ENCODE measurements at regions not wholly inside any gene's neighbourhood (a gene's known extent, or its start where the extent isn't known, plus 50 kb on each side); places are given as distances from the start of the nearest gene placed in this dataset.

DNA sequence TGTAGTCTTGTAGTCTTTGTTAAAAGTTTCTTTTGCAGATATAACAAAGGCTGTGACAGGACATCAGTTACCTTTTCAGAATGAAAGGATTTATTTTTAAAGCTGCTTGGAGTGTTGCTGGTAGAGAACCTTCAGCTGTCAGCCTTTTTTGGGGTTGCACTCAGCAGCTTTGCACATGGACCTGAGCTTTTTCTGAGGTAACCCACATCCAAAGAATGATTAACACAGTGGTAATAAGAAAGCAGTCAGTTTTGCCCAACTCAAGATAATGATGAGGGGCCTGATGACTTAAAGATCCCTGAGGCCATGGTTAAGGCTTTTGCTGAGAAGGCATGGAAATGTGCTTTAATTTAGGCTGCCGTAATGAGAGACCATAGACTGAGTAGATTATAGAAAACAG, 1042.7 kb downstream of the PLOD2 start:
- no peak overlapping the region for H3K27ac ChIP-seq (ENCODE audit: low read length)
- TF ChIP-seq CTCF (IDR thresholded peaks at IDR 0.05; ENCODE audit: poor library complexity, severe bottlenecking) (no peak), POLR2AphosphoS5 (IDR thresholded peaks at IDR 0.05) (no peak), RAD21 (conservative IDR thresholded peaks at IDR 0.05) (no peak), SMC3 (conservative IDR thresholded peaks at IDR 0.05; ENCODE audit: poor library complexity) (no peak)
- TF ChIP-seq, protein P1, sequence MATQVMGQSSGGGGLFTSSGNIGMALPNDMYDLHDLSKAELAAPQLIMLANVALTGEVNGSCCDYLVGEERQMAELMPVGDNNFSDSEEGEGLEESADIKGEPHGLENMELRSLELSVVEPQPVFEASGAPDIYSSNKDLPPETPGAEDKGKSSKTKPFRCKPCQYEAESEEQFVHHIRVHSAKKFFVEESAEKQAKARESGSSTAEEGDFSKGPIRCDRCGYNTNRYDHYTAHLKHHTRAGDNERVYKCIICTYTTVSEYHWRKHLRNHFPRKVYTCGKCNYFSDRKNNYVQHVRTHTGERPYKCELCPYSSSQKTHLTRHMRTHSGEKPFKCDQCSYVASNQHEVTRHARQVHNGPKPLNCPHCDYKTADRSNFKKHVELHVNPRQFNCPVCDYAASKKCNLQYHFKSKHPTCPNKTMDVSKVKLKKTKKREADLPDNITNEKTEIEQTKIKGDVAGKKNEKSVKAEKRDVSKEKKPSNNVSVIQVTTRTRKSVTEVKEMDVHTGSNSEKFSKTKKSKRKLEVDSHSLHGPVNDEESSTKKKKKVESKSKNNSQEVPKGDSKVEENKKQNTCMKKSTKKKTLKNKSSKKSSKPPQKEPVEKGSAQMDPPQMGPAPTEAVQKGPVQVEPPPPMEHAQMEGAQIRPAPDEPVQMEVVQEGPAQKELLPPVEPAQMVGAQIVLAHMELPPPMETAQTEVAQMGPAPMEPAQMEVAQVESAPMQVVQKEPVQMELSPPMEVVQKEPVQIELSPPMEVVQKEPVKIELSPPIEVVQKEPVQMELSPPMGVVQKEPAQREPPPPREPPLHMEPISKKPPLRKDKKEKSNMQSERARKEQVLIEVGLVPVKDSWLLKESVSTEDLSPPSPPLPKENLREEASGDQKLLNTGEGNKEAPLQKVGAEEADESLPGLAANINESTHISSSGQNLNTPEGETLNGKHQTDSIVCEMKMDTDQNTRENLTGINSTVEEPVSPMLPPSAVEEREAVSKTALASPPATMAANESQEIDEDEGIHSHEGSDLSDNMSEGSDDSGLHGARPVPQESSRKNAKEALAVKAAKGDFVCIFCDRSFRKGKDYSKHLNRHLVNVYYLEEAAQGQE (IDR thresholded peaks at IDR 0.05; ENCODE audit: borderline replicate concordance): no peak
- no peaks in the 10 kb centered on the region for H4K20me1 ChIP-seq (ENCODE audit: insufficient read depth)

DNA sequence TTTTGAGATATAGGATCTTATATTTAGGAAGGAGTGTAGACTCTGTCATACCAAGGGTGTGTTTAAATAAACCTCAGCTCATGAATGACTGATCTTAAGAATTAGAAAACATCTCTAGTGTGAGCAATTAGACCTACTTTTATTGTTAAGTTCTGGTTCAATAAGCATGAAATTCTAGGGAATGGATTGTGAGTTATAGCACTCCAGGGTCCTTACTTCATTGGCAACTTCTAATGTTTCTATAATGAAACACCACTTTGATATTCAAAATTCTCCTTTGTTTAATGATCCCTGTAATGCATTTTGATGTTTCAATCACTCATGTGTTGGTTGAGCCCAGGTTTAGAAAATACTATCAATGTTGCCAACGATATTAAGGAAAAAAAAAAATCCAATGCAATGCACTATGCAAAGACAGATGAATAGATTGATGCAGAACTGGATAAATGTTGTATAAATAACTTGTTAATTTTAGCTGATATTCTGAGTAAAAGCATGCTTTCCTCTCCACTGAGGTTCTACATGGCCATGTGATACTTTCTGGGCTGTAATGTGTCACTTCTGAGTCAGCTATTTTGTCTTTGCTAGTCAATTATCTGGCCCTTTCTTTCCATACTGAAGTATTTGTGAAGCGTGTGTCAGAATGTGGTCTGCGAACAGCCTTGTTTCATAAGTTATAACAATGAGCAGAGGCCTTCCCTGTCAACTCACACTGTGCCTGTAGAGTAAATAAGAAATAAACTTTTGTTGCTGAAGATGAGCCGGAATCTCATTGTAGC, 1035.9 kb downstream of the PLOD2 start:
- Histone ChIP-seq H3K36me3 (ENCODE audit: insufficient read depth, low read length) (no peaks in the 10 kb centered on the region), H3K9me2 (ENCODE audit: insufficient read depth, low read length) (no peaks in the 10 kb centered on the region), H3K4me3 (ENCODE audit: low read length) (no peak overlapping the region), H3K27me3 (ENCODE audit: insufficient read depth, low read depth, low read length) (no peaks in the 10 kb centered on the region), H3K9me3 (ENCODE audit: low read length) (no peaks in the 10 kb centered on the region), H4K20me1 (ENCODE audit: insufficient read depth) (no peaks in the 10 kb centered on the region), H3K79me2 (replicated peaks; ENCODE audit: insufficient read depth, low read length) (no peaks in the 10 kb centered on the region), H2AFZ (ENCODE audit: low read depth, low read length) (no peak overlapping the region), H3K4me2 (ENCODE audit: low read length) (no peak overlapping the region), H3F3A (ENCODE audit: insufficient read depth, low read length, poor library complexity, severe bottlenecking) (no peaks in the 10 kb centered on the region), H3K27ac (ENCODE audit: low read length) (no peak overlapping the region), H3K9ac (ENCODE audit: low read length) (no peak overlapping the region)
- TF ChIP-seq CTCF (IDR thresholded peaks at IDR 0.05; ENCODE audit: poor library complexity, severe bottlenecking): no peak
- TF ChIP-seq MXI1 (conservative IDR thresholded peaks at IDR 0.05; ENCODE audit: poor library complexity, severe bottlenecking): no peak
- TF ChIP-seq SMC3 (conservative IDR thresholded peaks at IDR 0.05; ENCODE audit: poor library complexity): no peak
- no peak for TF ChIP-seq POLR2AphosphoS5 (IDR thresholded peaks at IDR 0.05)
- TF ChIP-seq EP300 (conservative IDR thresholded peaks at IDR 0.05; ENCODE audit: poor library complexity, severe bottlenecking): no peak
- TF ChIP-seq TAF1 (IDR thresholded peaks at IDR 0.05; ENCODE audit: low read depth): no peak
- no peak for TF ChIP-seq RAD21 (conservative IDR thresholded peaks at IDR 0.05)
- TF ChIP-seq, protein P1 (IDR thresholded peaks at IDR 0.05; ENCODE audit: borderline replicate concordance): no peak
- TF ChIP-seq EZH2 (IDR thresholded peaks at IDR 0.05; ENCODE audit: borderline replicate concordance, insufficient read depth, low read length, poor library complexity, severe bottlenecking): no peak

More for the DNA sequence above, 1042.7 kb downstream of the PLOD2 start:
- no peaks in the 10 kb centered on the region for H3K79me2 ChIP-seq (replicated peaks; ENCODE audit: insufficient read depth, low read length)
- H2AFZ ChIP-seq (ENCODE audit: low read depth, low read length): no peak overlapping the region
- no peak overlapping the region for H3K9ac ChIP-seq (ENCODE audit: low read length)
- no peaks in the 10 kb centered on the region for H3K9me2 ChIP-seq (ENCODE audit: insufficient read depth, low read length)
- no peaks in the 10 kb centered on the region for H3K9me3 ChIP-seq (ENCODE audit: low read length)
- no peaks in the 10 kb centered on the region for H3F3A ChIP-seq (ENCODE audit: insufficient read depth, low read length, poor library complexity, severe bottlenecking)
- H3K4me2 ChIP-seq (ENCODE audit: low read length): no peak overlapping the region
- no peak overlapping the region for H3K4me3 ChIP-seq (ENCODE audit: low read length)
- no peaks in the 10 kb centered on the region for H3K27me3 ChIP-seq (ENCODE audit: insufficient read depth, low read depth, low read length)
- H3K36me3 ChIP-seq (ENCODE audit: insufficient read depth, low read length): no peaks in the 10 kb centered on the region
